ENCODE measurements at regions not wholly inside any gene's neighbourhood (a gene's known extent, or its start where the extent isn't known, plus 50 kb on each side); places are given as distances from the start of the nearest gene placed in this dataset.

DNA sequence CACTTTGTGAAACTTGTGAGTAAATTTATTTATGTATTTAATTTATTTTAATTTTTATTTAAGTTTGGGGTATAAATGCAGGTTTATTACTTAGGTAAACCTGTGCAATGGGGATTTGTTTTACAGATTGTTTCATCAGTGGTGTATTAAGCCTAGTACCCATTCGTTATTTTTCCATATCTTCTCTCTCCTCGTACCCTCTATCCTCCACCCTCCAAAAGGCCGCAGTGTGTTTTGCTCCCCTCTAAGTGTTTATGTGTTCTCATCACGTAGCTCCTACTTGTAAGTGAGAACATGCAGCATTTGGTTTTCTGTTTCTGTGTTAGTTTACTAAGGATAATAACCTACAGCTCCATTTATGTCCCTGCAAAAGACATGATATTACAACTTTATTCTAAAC is 145.4 kb upstream of the SMIM30 start:
- TF ChIP-seq, protein P1, sequence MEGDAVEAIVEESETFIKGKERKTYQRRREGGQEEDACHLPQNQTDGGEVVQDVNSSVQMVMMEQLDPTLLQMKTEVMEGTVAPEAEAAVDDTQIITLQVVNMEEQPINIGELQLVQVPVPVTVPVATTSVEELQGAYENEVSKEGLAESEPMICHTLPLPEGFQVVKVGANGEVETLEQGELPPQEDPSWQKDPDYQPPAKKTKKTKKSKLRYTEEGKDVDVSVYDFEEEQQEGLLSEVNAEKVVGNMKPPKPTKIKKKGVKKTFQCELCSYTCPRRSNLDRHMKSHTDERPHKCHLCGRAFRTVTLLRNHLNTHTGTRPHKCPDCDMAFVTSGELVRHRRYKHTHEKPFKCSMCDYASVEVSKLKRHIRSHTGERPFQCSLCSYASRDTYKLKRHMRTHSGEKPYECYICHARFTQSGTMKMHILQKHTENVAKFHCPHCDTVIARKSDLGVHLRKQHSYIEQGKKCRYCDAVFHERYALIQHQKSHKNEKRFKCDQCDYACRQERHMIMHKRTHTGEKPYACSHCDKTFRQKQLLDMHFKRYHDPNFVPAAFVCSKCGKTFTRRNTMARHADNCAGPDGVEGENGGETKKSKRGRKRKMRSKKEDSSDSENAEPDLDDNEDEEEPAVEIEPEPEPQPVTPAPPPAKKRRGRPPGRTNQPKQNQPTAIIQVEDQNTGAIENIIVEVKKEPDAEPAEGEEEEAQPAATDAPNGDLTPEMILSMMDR (conservative IDR thresholded peaks at IDR 0.05) = no peak
- no peak for TF ChIP-seq ZFX (IDR thresholded peaks at IDR 0.05)

Measured in C4-2B (cell line).